ENCODE measurements at regions not wholly inside any gene's neighbourhood (a gene's known extent, or its start where the extent isn't known, plus 50 kb on each side); places are given as distances from the start of the nearest gene placed in this dataset.

GRCh38 chr13:27673911-27674310 is 52.2 kb downstream of the POLR1D start:
- Histone ChIP-seq H3K36me3 (no peaks in the 10 kb centered on the region), H3K4me1 (no peaks in the 10 kb centered on the region), H3K27me3 (no peaks in the 10 kb centered on the region), H3K27ac (no peak overlapping the region), H3K9me3 (no peaks in the 10 kb centered on the region), H3K4me3 (no peak overlapping the region)
- TF ChIP-seq, protein P1, sequence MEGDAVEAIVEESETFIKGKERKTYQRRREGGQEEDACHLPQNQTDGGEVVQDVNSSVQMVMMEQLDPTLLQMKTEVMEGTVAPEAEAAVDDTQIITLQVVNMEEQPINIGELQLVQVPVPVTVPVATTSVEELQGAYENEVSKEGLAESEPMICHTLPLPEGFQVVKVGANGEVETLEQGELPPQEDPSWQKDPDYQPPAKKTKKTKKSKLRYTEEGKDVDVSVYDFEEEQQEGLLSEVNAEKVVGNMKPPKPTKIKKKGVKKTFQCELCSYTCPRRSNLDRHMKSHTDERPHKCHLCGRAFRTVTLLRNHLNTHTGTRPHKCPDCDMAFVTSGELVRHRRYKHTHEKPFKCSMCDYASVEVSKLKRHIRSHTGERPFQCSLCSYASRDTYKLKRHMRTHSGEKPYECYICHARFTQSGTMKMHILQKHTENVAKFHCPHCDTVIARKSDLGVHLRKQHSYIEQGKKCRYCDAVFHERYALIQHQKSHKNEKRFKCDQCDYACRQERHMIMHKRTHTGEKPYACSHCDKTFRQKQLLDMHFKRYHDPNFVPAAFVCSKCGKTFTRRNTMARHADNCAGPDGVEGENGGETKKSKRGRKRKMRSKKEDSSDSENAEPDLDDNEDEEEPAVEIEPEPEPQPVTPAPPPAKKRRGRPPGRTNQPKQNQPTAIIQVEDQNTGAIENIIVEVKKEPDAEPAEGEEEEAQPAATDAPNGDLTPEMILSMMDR (IDR thresholded peaks at IDR 0.05) = no peak
- no peak for TF ChIP-seq POLR2A (IDR thresholded peaks at IDR 0.05)
- no peak for DNase-seq
- 75% methylated on average over 1 of the region's 1 CpG for WGBS (ENCODE audit: insufficient coverage, low coverage, low lambda C conversion rate, missing lambda C conversion rate)
- ATAC-seq = no peak
- intact Hi-C loops (cut with DNase I) = no loop called here

- TF ChIP-seq POLR2A (IDR thresholded peaks at IDR 0.05) = no peak
- TF ChIP-seq, protein P1 (IDR thresholded peaks at IDR 0.05) = no peak
- H3K36me3 ChIP-seq = no peaks in the 10 kb centered on the region
- no peaks in the 10 kb centered on the region for H3K27me3 ChIP-seq
- intact Hi-C loops (cut with DNase I) = no loop called here
- no peak overlapping the region for H3K27ac ChIP-seq
- DNase-seq = no peak
- H3K9me3 ChIP-seq = no peaks in the 10 kb centered on the region
- no peaks in the 10 kb centered on the region for H3K4me1 ChIP-seq
- ATAC-seq = no peak
- WGBS (ENCODE audit: insufficient coverage, low coverage, low lambda C conversion rate, missing lambda C conversion rate) = 57% methylated on average over 3 of the region's 6 CpGs
- no peak overlapping the region for H3K4me3 ChIP-seq
Observed at GRCh38 chr13:27678306-27679040, 56.8 kb downstream of the POLR1D start.

DNA sequence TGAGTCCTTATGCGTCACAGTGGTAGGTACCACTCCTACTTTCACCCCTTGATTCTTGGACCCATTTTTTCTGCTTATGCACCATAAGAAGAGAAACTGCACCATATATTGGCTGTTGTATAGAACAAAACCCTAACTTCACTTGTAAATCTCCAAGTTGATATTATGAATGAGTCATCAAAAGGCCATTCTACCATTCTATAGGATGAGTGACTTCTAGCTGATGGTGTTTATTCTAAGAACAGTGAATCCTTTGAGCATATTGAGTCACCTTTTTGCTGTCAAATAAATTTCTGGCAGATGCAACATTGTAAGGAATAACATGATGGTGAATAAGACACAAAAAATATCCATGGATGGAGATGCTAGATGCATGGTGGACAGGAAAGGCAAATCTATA is 57.7 kb downstream of the POLR1D start:
- no peaks in the 10 kb centered on the region for H3K27me3 ChIP-seq
- TF ChIP-seq, protein P1 (IDR thresholded peaks at IDR 0.05) = no peak
- TF ChIP-seq POLR2A (IDR thresholded peaks at IDR 0.05) = no peak
- H3K9me3 ChIP-seq = no peaks in the 10 kb centered on the region
- intact Hi-C loops (cut with DNase I) = no loop called here
- ATAC-seq = no peak
- H3K27ac ChIP-seq = no peak overlapping the region
- H3K4me3 ChIP-seq = no peak overlapping the region
- no peaks in the 10 kb centered on the region for H3K36me3 ChIP-seq
- H3K4me1 ChIP-seq = no peaks in the 10 kb centered on the region
- WGBS (ENCODE audit: insufficient coverage, low coverage, low lambda C conversion rate, missing lambda C conversion rate) = no CpG with 5 or more reads among the region's 1 CpG
- DNase-seq = no peak

DNA sequence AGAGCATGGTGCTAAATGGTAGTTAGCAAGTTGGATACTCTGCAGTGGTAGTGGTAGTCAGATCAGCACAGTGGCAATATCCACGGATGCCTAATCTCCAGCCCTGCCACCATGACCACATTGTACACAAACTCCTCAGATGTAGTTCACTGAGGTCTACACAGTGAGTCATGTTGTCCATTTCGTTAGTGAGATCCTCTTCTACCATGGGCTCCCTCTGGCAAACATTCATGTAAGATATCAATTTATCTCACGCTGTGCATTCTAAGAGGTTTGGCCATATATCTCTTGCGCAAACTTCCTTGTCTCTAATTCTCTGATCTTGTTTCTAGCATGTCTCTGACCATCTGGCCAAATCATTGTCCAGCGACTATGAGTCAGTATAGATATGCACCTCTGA is 58.2 kb downstream of the POLR1D start:
- H3K4me1 ChIP-seq = no peaks in the 10 kb centered on the region
- H3K36me3 ChIP-seq = no peaks in the 10 kb centered on the region
- WGBS (ENCODE audit: insufficient coverage, low coverage, low lambda C conversion rate, missing lambda C conversion rate) = 72% methylated on average over 5 of the region's 5 CpGs
- DNase-seq (no peak), ATAC-seq (no peak)
- no peak overlapping the region for H3K27ac ChIP-seq
- TF ChIP-seq, protein P1 (IDR thresholded peaks at IDR 0.05) = no peak
- TF ChIP-seq POLR2A (IDR thresholded peaks at IDR 0.05) = no peak
- no peaks in the 10 kb centered on the region for H3K9me3 ChIP-seq
- H3K27me3 ChIP-seq = no peaks in the 10 kb centered on the region
- intact Hi-C loops (cut with DNase I) = no loop called here
- H3K4me3 ChIP-seq = no peak overlapping the region

- Histone ChIP-seq H3K36me3 (no peaks in the 10 kb centered on the region), H3K27ac (no peak overlapping the region), H3K27me3 (no peaks in the 10 kb centered on the region), H3K4me1 (no peaks in the 10 kb centered on the region), H3K9me3 (no peaks in the 10 kb centered on the region), H3K4me3 (no peak overlapping the region)
- no peak for DNase-seq
- no peak for TF ChIP-seq POLR2A (IDR thresholded peaks at IDR 0.05)
- TF ChIP-seq, protein P1 (IDR thresholded peaks at IDR 0.05) = no peak
- ATAC-seq = no peak
- intact Hi-C loops (cut with DNase I) = no loop called here
Observed at GRCh38 chr13:27680465-27680864, 58.8 kb downstream of the POLR1D start.
